Astrocyte (in vitro differentiated cells and primary cell): ENCODE measurements at regions not wholly inside any gene's neighbourhood (a gene's known extent, or its start where the extent isn't known, plus 50 kb on each side); places are given as distances from the start of the nearest gene placed in this dataset.

ENCODE experiments used
- DNase-seq: peaks from one replicate; pipeline ENCODE4 v3.0.0-alpha.2; 2010; ENCODE audit warnings: low read depth
- FAIRE-seq: peaks from 2 replicates; lab custom pipeline; 2011; peaks lifted over from hg19 to GRCh38; lab: Jason Lieb, UNC
- H2AFZ ChIP-seq: 2 replicates; pipeline ENCODE4 v1.6.0; 2012; ENCODE audit warnings: low read depth, low read length, inconsistent platforms
- H3K27ac ChIP-seq: 2 replicates; pipeline ENCODE4 v1.5.1; 2011; ENCODE audit warnings: low read depth, low read length, inconsistent platforms
- H3K27me3 ChIP-seq: 2 replicates; pipeline ENCODE4 v1.6.0; 2011; ENCODE audit warnings: low read length, inconsistent platforms; ENCODE audit not compliant: insufficient read depth
- H3K36me3 ChIP-seq: 2 replicates; pipeline ENCODE4 v1.5.1; 2011; ENCODE audit warnings: low read length, inconsistent platforms; ENCODE audit not compliant: insufficient read depth
- H3K4me1 ChIP-seq: 2 replicates; pipeline ENCODE4 v1.5.1; 2011; ENCODE audit warnings: low read length, inconsistent platforms; ENCODE audit not compliant: insufficient read depth
- H3K4me2 ChIP-seq: 2 replicates; pipeline ENCODE4 v1.6.0; 2012; ENCODE audit warnings: low read length, inconsistent platforms
- H3K4me3 ChIP-seq: 2 replicates; pipeline ENCODE4 v1.5.1; 2011; ENCODE audit warnings: low read depth, mild to moderate bottlenecking, low read length, inconsistent platforms; ENCODE audit not compliant: insufficient read depth
- H3K79me2 ChIP-seq: 2 replicates; pipeline ENCODE4 v1.6.0; 2012; ENCODE audit warnings: mild to moderate bottlenecking, low read length, inconsistent platforms; ENCODE audit not compliant: insufficient read depth
- H3K9ac ChIP-seq: 2 replicates; pipeline ENCODE4 v1.6.0; 2012; ENCODE audit warnings: mild to moderate bottlenecking, low read length, inconsistent platforms
- H3K9me3 ChIP-seq: 2 replicates; pipeline ENCODE4 v1.5.1; 2012; ENCODE audit warnings: low read depth, mild to moderate bottlenecking, low read length, inconsistent platforms; ENCODE audit not compliant: insufficient read depth
- H4K20me1 ChIP-seq: 2 replicates; pipeline ENCODE4 v1.6.0; 2012; ENCODE audit warnings: low read length, inconsistent platforms; ENCODE audit not compliant: insufficient read depth
- H3K27ac Mint-ChIP-seq: one replicate; pipeline ENCODE4 v1.8.0; 2021; ENCODE audit warnings: mild to moderate bottlenecking, mixed read lengths; ENCODE audit not compliant: unreplicated experiment
- H3K27me3 Mint-ChIP-seq: one replicate; pipeline ENCODE4 v1.8.0; 2021; ENCODE audit warnings: low read depth, mixed read lengths; ENCODE audit not compliant: unreplicated experiment
- H3K36me3 Mint-ChIP-seq: one replicate; pipeline ENCODE4 v1.8.0; 2021; ENCODE audit warnings: low read depth, mixed read lengths; ENCODE audit not compliant: unreplicated experiment
- H3K4me1 Mint-ChIP-seq: one replicate; pipeline ENCODE4 v1.8.0; 2021; ENCODE audit warnings: low read depth, mixed read lengths; ENCODE audit not compliant: unreplicated experiment
- H3K4me3 Mint-ChIP-seq: one replicate; pipeline ENCODE4 v1.8.0; 2021; ENCODE audit warnings: mild to moderate bottlenecking, moderate library complexity, mixed read lengths; ENCODE audit not compliant: unreplicated experiment
- H3K9me3 Mint-ChIP-seq: one replicate; pipeline ENCODE4 v1.8.0; 2021; ENCODE audit warnings: mild to moderate bottlenecking, mixed read lengths; ENCODE audit not compliant: unreplicated experiment
- CTCF ChIP-seq: IDR thresholded peaks from 2 replicates; pipeline ENCODE4 v1.5.1; 2011; ENCODE audit warnings: low read depth, mild to moderate bottlenecking, inconsistent platforms, low read length, moderate library complexity; ENCODE audit not compliant: insufficient read depth
- EZH2 ChIP-seq: IDR thresholded peaks from 2 replicates; pipeline ENCODE4 v1.6.1; 2012; ENCODE audit warnings: mild to moderate bottlenecking, low read length, inconsistent platforms; ENCODE audit not compliant: insufficient read depth

- no peaks in the 10 kb centered on the region for H3K27me3 ChIP-seq
- no peak overlapping the region for H3K4me2 ChIP-seq
- H3K79me2 ChIP-seq, result no peaks in the 10 kb centered on the region
- H3K27ac ChIP-seq, result no peak overlapping the region
- no peak for TF ChIP-seq EZH2
- no peak for TF ChIP-seq CTCF
- H3K27me3 Mint-ChIP-seq, result no peaks in the 10 kb centered on the region
- no peaks in the 10 kb centered on the region for H3K9me3 ChIP-seq
- no peak overlapping the region for H3K9ac ChIP-seq
- no peak overlapping the region for H3K4me3 Mint-ChIP-seq
- no peak overlapping the region for H2AFZ ChIP-seq
- H3K9me3 Mint-ChIP-seq, result peaks cover 6% of the 10 kb centered on the region
- no peak overlapping the region for H3K4me3 ChIP-seq
- FAIRE-seq, result no peak
- no peak overlapping the region for H3K27ac Mint-ChIP-seq
- peaks cover 2% of the 10 kb centered on the region for H3K36me3 Mint-ChIP-seq
- no peak for DNase-seq
- H3K4me1 ChIP-seq, result no peaks in the 10 kb centered on the region
- peaks cover 7% of the 10 kb centered on the region for H3K4me1 Mint-ChIP-seq
- no peaks in the 10 kb centered on the region for H3K36me3 ChIP-seq
- no peaks in the 10 kb centered on the region for H4K20me1 ChIP-seq
These were observed 704.4 kb downstream of the UTRN start for GRCh38 chr6:144989319-144990107.

GRCh38 chr6:144990784-144991183 lies 705.6 kb downstream of the UTRN start:
- Mint-ChIP-seq H3K36me3 (peaks cover 2% of the 10 kb centered on the region), H3K9me3 (peaks cover 3% of the 10 kb centered on the region), H3K4me1 (peaks cover 7% of the 10 kb centered on the region), H3K27ac (no peak overlapping the region), H3K4me3 (no peak overlapping the region), H3K27me3 (no peaks in the 10 kb centered on the region)
- Histone ChIP-seq H3K27me3 (no peaks in the 10 kb centered on the region), H3K79me2 (no peaks in the 10 kb centered on the region), H4K20me1 (no peaks in the 10 kb centered on the region), H3K4me3 (no peak overlapping the region), H3K9me3 (no peaks in the 10 kb centered on the region), H2AFZ (no peak overlapping the region), H3K9ac (no peak overlapping the region), H3K36me3 (no peaks in the 10 kb centered on the region), H3K4me2 (no peak overlapping the region), H3K4me1 (no peaks in the 10 kb centered on the region), H3K27ac (no peak overlapping the region)
- FAIRE-seq (no peak), DNase-seq (no peak)
- TF ChIP-seq EZH2 (no peak), CTCF (no peak)

GRCh38 chr6:144993870-144994269 lies 708.7 kb downstream of the UTRN start:
- no peak overlapping the region for H3K9ac ChIP-seq
- no peak overlapping the region for H3K4me2 ChIP-seq
- no peak overlapping the region for H2AFZ ChIP-seq
- H3K9me3 ChIP-seq, result no peaks in the 10 kb centered on the region
- FAIRE-seq (peak; percentile 52), DNase-seq (peak; percentile 44)
- H3K27me3 ChIP-seq, result no peaks in the 10 kb centered on the region
- Mint-ChIP-seq H3K4me3 (no peak overlapping the region), H3K36me3 (peaks cover 2% of the 10 kb centered on the region), H3K4me1 (peaks cover 7% of the 10 kb centered on the region), H3K27ac (no peak overlapping the region), H3K27me3 (no peaks in the 10 kb centered on the region), H3K9me3 (peaks cover 3% of the 10 kb centered on the region)
- no peaks in the 10 kb centered on the region for H3K36me3 ChIP-seq
- no peak overlapping the region for H3K4me3 ChIP-seq
- no peak overlapping the region for H3K27ac ChIP-seq
- H4K20me1 ChIP-seq, result no peaks in the 10 kb centered on the region
- H3K79me2 ChIP-seq, result no peaks in the 10 kb centered on the region
- no peaks in the 10 kb centered on the region for H3K4me1 ChIP-seq
- TF ChIP-seq CTCF (no peak), EZH2 (no peak)
